ENCODE measurements at regions not wholly inside any gene's neighbourhood (a gene's known extent, or its start where the extent isn't known, plus 50 kb on each side); places are given as distances from the start of the nearest gene placed in this dataset.
A peak's percentile ranks its signal among the peaks of the same experiment; 100 is the strongest.

GRCh38 chr4:124322234-124323065 lies 390.1 kb downstream of the ANKRD50 start:
- no peak for ATAC-seq
- Mint-ChIP-seq H3K9me3 (no peaks in the 10 kb centered on the region), H3K4me3 (no peak overlapping the region), H3K4me1 (no peaks in the 10 kb centered on the region), H3K27ac (no peak overlapping the region), H3K36me3 (no peaks in the 10 kb centered on the region)
- no peak for DNase-seq (ENCODE audit: low spot score in 2 of 2)

GRCh38 chr4:124325690-124326089 lies 386.8 kb downstream of the ANKRD50 start:
- no peak overlapping the region for H3K27ac Mint-ChIP-seq
- no peaks in the 10 kb centered on the region for H3K4me1 Mint-ChIP-seq
- no peak for DNase-seq (ENCODE audit: low spot score in 2 of 2)
- no peaks in the 10 kb centered on the region for H3K36me3 Mint-ChIP-seq
- H3K9me3 Mint-ChIP-seq = no peaks in the 10 kb centered on the region
- no peak overlapping the region for H3K4me3 Mint-ChIP-seq
- ATAC-seq = peak; percentile 38

- no peaks in the 10 kb centered on the region for H3K36me3 Mint-ChIP-seq
- no peak overlapping the region for H3K4me3 Mint-ChIP-seq
- ATAC-seq (no peak), DNase-seq (ENCODE audit: low spot score in 2 of 2) (no peak)
- no peaks in the 10 kb centered on the region for H3K9me3 Mint-ChIP-seq
- H3K4me1 Mint-ChIP-seq = no peaks in the 10 kb centered on the region
- no peak overlapping the region for H3K27ac Mint-ChIP-seq
Measured at GRCh38 chr4:124329134-124329533, 383.4 kb downstream of the ANKRD50 start.

GRCh38 chr4:124330045-124330444 lies 382.5 kb downstream of the ANKRD50 start:
- H3K36me3 Mint-ChIP-seq = no peaks in the 10 kb centered on the region
- ATAC-seq (no peak), DNase-seq (ENCODE audit: low spot score in 2 of 2) (no peak)
- H3K9me3 Mint-ChIP-seq = no peaks in the 10 kb centered on the region
- H3K4me3 Mint-ChIP-seq = no peak overlapping the region
- no peak overlapping the region for H3K27ac Mint-ChIP-seq
- H3K4me1 Mint-ChIP-seq = no peaks in the 10 kb centered on the region

- ATAC-seq (no peak), DNase-seq (ENCODE audit: low spot score in 2 of 2) (no peak)
- H3K9me3 Mint-ChIP-seq = no peaks in the 10 kb centered on the region
- H3K4me1 Mint-ChIP-seq = no peaks in the 10 kb centered on the region
- no peaks in the 10 kb centered on the region for H3K36me3 Mint-ChIP-seq
- H3K27ac Mint-ChIP-seq = no peak overlapping the region
- H3K4me3 Mint-ChIP-seq = no peak overlapping the region
Measured at GRCh38 chr4:124331781-124332180, 380.8 kb downstream of the ANKRD50 start.

GRCh38 chr4:124333466-124333865 lies 379.1 kb downstream of the ANKRD50 start:
- Mint-ChIP-seq H3K4me1 (no peaks in the 10 kb centered on the region), H3K9me3 (no peaks in the 10 kb centered on the region)

GRCh38 chr4:124334119-124334518 lies 378.4 kb downstream of the ANKRD50 start:
- no peaks in the 10 kb centered on the region for H3K4me1 Mint-ChIP-seq
- H3K27ac Mint-ChIP-seq = no peak overlapping the region
- no peaks in the 10 kb centered on the region for H3K36me3 Mint-ChIP-seq
- no peak overlapping the region for H3K4me3 Mint-ChIP-seq
- DNase-seq (ENCODE audit: low spot score in 2 of 2) (no peak), ATAC-seq (no peak)
- H3K9me3 Mint-ChIP-seq = no peaks in the 10 kb centered on the region

More at GRCh38 chr4:124333466-124333865, 379.1 kb downstream of the ANKRD50 start:
- H3K27ac Mint-ChIP-seq = no peak overlapping the region
- no peaks in the 10 kb centered on the region for H3K36me3 Mint-ChIP-seq
- H3K4me3 Mint-ChIP-seq = no peak overlapping the region
- no peak for DNase-seq (ENCODE audit: low spot score in 2 of 2)
- no peak for ATAC-seq

- H3K9me3 Mint-ChIP-seq = no peaks in the 10 kb centered on the region
- no peak overlapping the region for H3K4me3 Mint-ChIP-seq
Measured at GRCh38 chr4:124337874-124338273, 374.7 kb downstream of the ANKRD50 start.

GRCh38 chr4:124343661-124344171 lies 368.8 kb downstream of the ANKRD50 start:
- Mint-ChIP-seq H3K27ac (no peak overlapping the region), H3K9me3 (no peaks in the 10 kb centered on the region), H3K4me3 (no peak overlapping the region), H3K36me3 (no peaks in the 10 kb centered on the region), H3K4me1 (no peaks in the 10 kb centered on the region)
- DNase-seq (ENCODE audit: low spot score in 2 of 2) (no peak), ATAC-seq (no peak)

More at GRCh38 chr4:124337874-124338273, 374.7 kb downstream of the ANKRD50 start:
- no peak overlapping the region for H3K27ac Mint-ChIP-seq
- H3K4me1 Mint-ChIP-seq = no peaks in the 10 kb centered on the region
- no peaks in the 10 kb centered on the region for H3K36me3 Mint-ChIP-seq
- ATAC-seq (no peak), DNase-seq (ENCODE audit: low spot score in 2 of 2) (no peak)

GRCh38 chr4:124372916-124373315 lies 339.6 kb downstream of the ANKRD50 start:
- ATAC-seq = no peak
- no peak overlapping the region for H3K4me3 Mint-ChIP-seq

GRCh38 chr4:124386163-124386562 lies 326.4 kb downstream of the ANKRD50 start:
- DNase-seq (ENCODE audit: low spot score in 2 of 2) (no peak), ATAC-seq (no peak)
- Mint-ChIP-seq H3K9me3 (peaks cover 4% of the 10 kb centered on the region), H3K4me1 (no peaks in the 10 kb centered on the region), H3K36me3 (no peaks in the 10 kb centered on the region), H3K4me3 (no peak overlapping the region), H3K27ac (no peak overlapping the region)

More at GRCh38 chr4:124372916-124373315, 339.6 kb downstream of the ANKRD50 start:
- no peaks in the 10 kb centered on the region for H3K4me1 Mint-ChIP-seq
- no peak for DNase-seq (ENCODE audit: low spot score in 2 of 2)
- H3K27ac Mint-ChIP-seq = no peak overlapping the region
- H3K9me3 Mint-ChIP-seq = no peaks in the 10 kb centered on the region
- H3K36me3 Mint-ChIP-seq = no peaks in the 10 kb centered on the region

GRCh38 chr4:124386648-124387047 lies 325.9 kb downstream of the ANKRD50 start:
- H3K27ac Mint-ChIP-seq = no peak overlapping the region
- H3K4me1 Mint-ChIP-seq = no peaks in the 10 kb centered on the region
- ATAC-seq (no peak), DNase-seq (ENCODE audit: low spot score in 2 of 2) (no peak)
- peaks cover 4% of the 10 kb centered on the region for H3K9me3 Mint-ChIP-seq
- H3K4me3 Mint-ChIP-seq = no peak overlapping the region
- H3K36me3 Mint-ChIP-seq = no peaks in the 10 kb centered on the region

GRCh38 chr4:124389591-124389990 lies 322.9 kb downstream of the ANKRD50 start:
- H3K36me3 Mint-ChIP-seq = no peaks in the 10 kb centered on the region
- no peak for DNase-seq (ENCODE audit: low spot score in 2 of 2)
- no peak overlapping the region for H3K27ac Mint-ChIP-seq
- H3K9me3 Mint-ChIP-seq = peaks cover 4% of the 10 kb centered on the region
- no peak overlapping the region for H3K4me3 Mint-ChIP-seq
- no peak for ATAC-seq
- no peaks in the 10 kb centered on the region for H3K4me1 Mint-ChIP-seq

GRCh38 chr4:124390861-124391260 lies 321.7 kb downstream of the ANKRD50 start:
- no peak for ATAC-seq
- Mint-ChIP-seq H3K36me3 (no peaks in the 10 kb centered on the region), H3K4me3 (no peak overlapping the region), H3K4me1 (no peaks in the 10 kb centered on the region), H3K9me3 (no peaks in the 10 kb centered on the region), H3K27ac (no peak overlapping the region)
- no peak for DNase-seq (ENCODE audit: low spot score in 2 of 2)

GRCh38 chr4:124396333-124396732 lies 316.2 kb downstream of the ANKRD50 start:
- Mint-ChIP-seq H3K9me3 (no peaks in the 10 kb centered on the region), H3K27ac (no peak overlapping the region), H3K4me1 (no peaks in the 10 kb centered on the region), H3K4me3 (no peak overlapping the region), H3K36me3 (no peaks in the 10 kb centered on the region)
- ATAC-seq (no peak), DNase-seq (ENCODE audit: low spot score in 2 of 2) (no peak)

- no peak overlapping the region for H3K4me3 Mint-ChIP-seq
- H3K27ac Mint-ChIP-seq = no peak overlapping the region
- no peaks in the 10 kb centered on the region for H3K36me3 Mint-ChIP-seq
- H3K9me3 Mint-ChIP-seq = peaks cover 3% of the 10 kb centered on the region
- H3K4me1 Mint-ChIP-seq = no peaks in the 10 kb centered on the region
- ATAC-seq = no peak
- no peak for DNase-seq (ENCODE audit: low spot score in 2 of 2)
Measured at GRCh38 chr4:124401606-124402005, 310.9 kb downstream of the ANKRD50 start.

All from stimulated activated effector memory CD8-positive, alpha-beta T cell treated with anti-CD3 and anti-CD28 coated beads, Interleukin-12 subunit alpha, Interleukin-12 subunit beta, amount 100 ng/mL, for 72 hours (primary cell).